ENCODE measurements at regions not wholly inside any gene's neighbourhood (a gene's known extent, or its start where the extent isn't known, plus 50 kb on each side); places are given as distances from the start of the nearest gene placed in this dataset.

DNA sequence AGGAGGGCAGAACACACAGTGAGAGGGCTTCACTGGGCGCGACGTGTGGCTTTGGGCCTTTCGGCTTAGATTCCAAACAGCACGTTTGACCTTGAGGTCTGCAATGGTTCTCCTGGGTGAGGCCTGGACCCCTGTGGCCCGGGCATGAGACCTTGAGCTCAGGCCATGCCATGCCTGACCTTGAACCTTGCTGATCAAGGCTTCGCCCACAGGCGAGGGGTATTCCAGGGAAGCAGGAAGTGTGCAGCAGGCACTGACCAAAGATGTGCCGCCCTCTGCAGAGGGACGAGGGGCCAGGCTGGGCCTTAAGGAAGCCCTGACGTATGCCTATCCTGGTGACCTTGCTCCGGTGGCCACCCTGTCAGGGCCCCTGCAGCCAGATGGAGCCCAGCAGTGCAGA lies 178.3 kb upstream of the HDAC4 start:
- Histone ChIP-seq H3K9me3 (ENCODE audit: control insufficient read depth, insufficient read depth, low read depth, low read length) (no peaks in the 10 kb centered on the region), H3K4me3 (ENCODE audit: low read depth, low read length) (no peak overlapping the region)
- POLR2A ChIA-PET = no interaction called here

DNA sequence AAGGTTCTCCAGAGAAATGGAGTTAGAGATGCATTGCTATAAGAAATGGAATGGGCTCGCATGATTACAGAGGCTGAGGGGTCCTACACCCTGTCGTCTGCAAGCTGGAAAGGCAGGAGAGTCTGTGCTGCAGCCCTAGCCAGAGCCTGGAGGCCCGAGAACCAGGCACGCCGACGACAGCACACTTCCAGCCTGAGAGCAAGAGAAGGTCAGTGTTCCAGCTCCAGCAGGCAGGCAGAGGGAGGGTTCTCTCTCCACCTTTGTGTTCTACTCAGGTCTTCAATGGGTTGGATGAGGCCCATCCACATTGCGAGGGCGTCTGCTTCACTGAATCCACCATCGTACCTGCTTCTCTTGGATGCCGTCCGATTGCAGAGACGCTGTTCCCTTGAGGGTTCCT lies 177.6 kb upstream of the HDAC4 start:
- CTCF ChIA-PET = interaction anchor here (0.6 kb wide), 1 partner anchor 37 kb away, joined by 4 read pairs; no protein-coding TSS in a partner anchor

More for the DNA sequence above, 178.3 kb upstream of the HDAC4 start:
- Histone ChIP-seq H3K36me3 (ENCODE audit: control insufficient read depth in 2 of 2, insufficient read depth in 1 of 2, low read length in 2 of 2) (no peaks in the 10 kb centered on the region), H3K4me1 (ENCODE audit: control insufficient read depth, insufficient read depth, low read length) (no peaks in the 10 kb centered on the region), H3K27ac (ENCODE audit: extremely low read depth, low read depth, low read length) (no peak overlapping the region)
- CTCF ChIA-PET = no interaction called here
- TF ChIP-seq, protein P1, sequence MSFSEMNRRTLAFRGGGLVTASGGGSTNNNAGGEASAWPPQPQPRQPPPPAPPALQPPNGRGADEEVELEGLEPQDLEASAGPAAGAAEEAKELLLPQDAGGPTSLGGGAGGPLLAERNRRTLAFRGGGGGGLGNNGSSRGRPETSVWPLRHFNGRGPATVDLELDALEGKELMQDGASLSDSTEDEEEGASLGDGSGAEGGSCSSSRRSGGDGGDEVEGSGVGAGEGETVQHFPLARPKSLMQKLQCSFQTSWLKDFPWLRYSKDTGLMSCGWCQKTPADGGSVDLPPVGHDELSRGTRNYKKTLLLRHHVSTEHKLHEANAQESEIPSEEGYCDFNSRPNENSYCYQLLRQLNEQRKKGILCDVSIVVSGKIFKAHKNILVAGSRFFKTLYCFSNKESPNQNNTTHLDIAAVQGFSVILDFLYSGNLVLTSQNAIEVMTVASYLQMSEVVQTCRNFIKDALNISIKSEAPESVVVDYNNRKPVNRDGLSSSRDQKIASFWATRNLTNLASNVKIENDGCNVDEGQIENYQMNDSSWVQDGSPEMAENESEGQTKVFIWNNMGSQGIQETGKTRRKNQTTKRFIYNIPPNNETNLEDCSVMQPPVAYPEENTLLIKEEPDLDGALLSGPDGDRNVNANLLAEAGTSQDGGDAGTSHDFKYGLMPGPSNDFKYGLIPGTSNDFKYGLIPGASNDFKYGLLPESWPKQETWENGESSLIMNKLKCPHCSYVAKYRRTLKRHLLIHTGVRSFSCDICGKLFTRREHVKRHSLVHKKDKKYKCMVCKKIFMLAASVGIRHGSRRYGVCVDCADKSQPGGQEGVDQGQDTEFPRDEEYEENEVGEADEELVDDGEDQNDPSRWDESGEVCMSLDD (tag by site-specific recombination; IDR thresholded peaks at IDR 0.05) = no peak
- TF ChIP-seq, protein P2, sequence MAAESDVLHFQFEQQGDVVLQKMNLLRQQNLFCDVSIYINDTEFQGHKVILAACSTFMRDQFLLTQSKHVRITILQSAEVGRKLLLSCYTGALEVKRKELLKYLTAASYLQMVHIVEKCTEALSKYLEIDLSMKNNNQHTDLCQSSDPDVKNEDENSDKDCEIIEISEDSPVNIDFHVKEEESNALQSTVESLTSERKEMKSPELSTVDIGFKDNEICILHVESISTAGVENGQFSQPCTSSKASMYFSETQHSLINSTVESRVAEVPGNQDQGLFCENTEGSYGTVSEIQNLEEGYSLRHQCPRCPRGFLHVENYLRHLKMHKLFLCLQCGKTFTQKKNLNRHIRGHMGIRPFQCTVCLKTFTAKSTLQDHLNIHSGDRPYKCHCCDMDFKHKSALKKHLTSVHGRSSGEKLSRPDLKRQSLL (tag by site-specific recombination; IDR thresholded peaks at IDR 0.05) = no peak
- TF ChIP-seq ZNF112 (tag by site-specific recombination; IDR thresholded peaks at IDR 0.05) = no peak
- TF ChIP-seq KLF9 (tag by site-specific recombination; IDR thresholded peaks at IDR 0.05; ENCODE audit: low read depth) = no peak
- TF ChIP-seq ZNF555 (tag by site-specific recombination; conservative IDR thresholded peaks at IDR 0.05) = no peak
- TF ChIP-seq ZNF350 (tag by site-specific recombination; IDR thresholded peaks at IDR 0.05) = no peak
- no peak for TF ChIP-seq IKZF3 (tag by site-specific recombination; IDR thresholded peaks at IDR 0.05)
- no peak for TF ChIP-seq KLF1 (tag by site-specific recombination; IDR thresholded peaks at IDR 0.05)

DNA sequence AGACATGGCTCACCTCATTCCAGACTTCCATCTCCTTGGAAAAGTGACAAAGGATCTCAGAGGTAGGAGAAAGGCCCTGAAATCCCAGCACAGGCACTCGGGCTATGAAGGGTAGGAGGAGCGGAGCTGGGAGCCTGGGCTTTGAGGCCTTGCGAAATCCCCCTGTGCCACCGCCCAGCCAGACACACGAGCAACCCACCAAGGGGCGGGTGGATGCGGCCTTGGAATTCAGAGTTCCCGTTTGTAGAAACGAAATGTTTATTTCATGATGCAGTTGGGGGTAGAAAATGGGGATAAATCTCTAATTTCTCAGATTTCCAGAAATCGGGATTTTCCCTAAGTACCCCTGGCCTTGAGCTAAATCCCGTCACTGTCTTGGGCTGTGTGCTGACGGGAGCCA lies 177.1 kb upstream of the HDAC4 start:
- POLR2A ChIA-PET = no interaction called here
- TF ChIP-seq, protein P3, sequence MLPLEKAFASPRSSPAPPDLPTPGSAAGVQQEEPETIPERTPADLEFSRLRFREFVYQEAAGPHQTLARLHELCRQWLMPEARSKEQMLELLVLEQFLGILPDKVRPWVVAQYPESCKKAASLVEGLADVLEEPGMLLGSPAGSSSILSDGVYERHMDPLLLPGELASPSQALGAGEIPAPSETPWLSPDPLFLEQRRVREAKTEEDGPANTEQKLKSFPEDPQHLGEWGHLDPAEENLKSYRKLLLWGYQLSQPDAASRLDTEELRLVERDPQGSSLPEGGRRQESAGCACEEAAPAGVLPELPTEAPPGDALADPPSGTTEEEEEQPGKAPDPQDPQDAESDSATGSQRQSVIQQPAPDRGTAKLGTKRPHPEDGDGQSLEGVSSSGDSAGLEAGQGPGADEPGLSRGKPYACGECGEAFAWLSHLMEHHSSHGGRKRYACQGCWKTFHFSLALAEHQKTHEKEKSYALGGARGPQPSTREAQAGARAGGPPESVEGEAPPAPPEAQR (tag by site-specific recombination; IDR thresholded peaks at IDR 0.05) = no peak
- TF ChIP-seq SCRT1 (tag by site-specific recombination; IDR thresholded peaks at IDR 0.05; ENCODE audit: borderline replicate concordance) = no peak
- no peak for TF ChIP-seq ZNF514 (tag by site-specific recombination; IDR thresholded peaks at IDR 0.05)
- TF ChIP-seq ZNF157 (tag by site-specific recombination; IDR thresholded peaks at IDR 0.05) = no peak
- no peak for TF ChIP-seq ZNF211 (tag by site-specific recombination; IDR thresholded peaks at IDR 0.05; ENCODE audit: low read depth)
- no peak for TF ChIP-seq ZNF544 (tag by site-specific recombination; IDR thresholded peaks at IDR 0.05)
- TF ChIP-seq, protein P4, sequence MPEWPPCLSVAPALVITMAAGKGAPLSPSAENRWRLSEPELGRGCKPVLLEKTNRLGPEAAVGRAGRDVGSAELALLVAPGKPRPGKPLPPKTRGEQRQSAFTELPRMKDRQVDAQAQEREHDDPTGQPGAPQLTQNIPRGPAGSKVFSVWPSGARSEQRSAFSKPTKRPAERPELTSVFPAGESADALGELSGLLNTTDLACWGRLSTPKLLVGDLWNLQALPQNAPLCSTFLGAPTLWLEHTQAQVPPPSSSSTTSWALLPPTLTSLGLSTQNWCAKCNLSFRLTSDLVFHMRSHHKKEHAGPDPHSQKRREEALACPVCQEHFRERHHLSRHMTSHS (tag by site-specific recombination; IDR thresholded peaks at IDR 0.05) = no peak
- H3K9me3 ChIP-seq (ENCODE audit: control insufficient read depth, insufficient read depth, low read depth, low read length) = no peaks in the 10 kb centered on the region
- no peak overlapping the region for H3K27ac ChIP-seq (ENCODE audit: extremely low read depth, low read depth, low read length)
- H3K36me3 ChIP-seq (ENCODE audit: control insufficient read depth in 2 of 2, insufficient read depth in 1 of 2, low read length in 2 of 2) = no peaks in the 10 kb centered on the region
- CTCF ChIA-PET = interaction anchor here (0.6 kb wide), 1 partner anchor 37 kb away, joined by 4 read pairs; no protein-coding TSS in a partner anchor
- no peaks in the 10 kb centered on the region for H3K4me1 ChIP-seq (ENCODE audit: control insufficient read depth, insufficient read depth, low read length)
- H3K4me3 ChIP-seq (ENCODE audit: low read depth, low read length) = no peak overlapping the region

More for the DNA sequence above, 177.6 kb upstream of the HDAC4 start:
- Histone ChIP-seq H3K36me3 (ENCODE audit: control insufficient read depth in 2 of 2, insufficient read depth in 1 of 2, low read length in 2 of 2) (no peaks in the 10 kb centered on the region), H3K27ac (ENCODE audit: extremely low read depth, low read depth, low read length) (no peak overlapping the region), H3K4me1 (ENCODE audit: control insufficient read depth, insufficient read depth, low read length) (no peaks in the 10 kb centered on the region), H3K4me3 (ENCODE audit: low read depth, low read length) (no peak overlapping the region), H3K9me3 (ENCODE audit: control insufficient read depth, insufficient read depth, low read depth, low read length) (no peaks in the 10 kb centered on the region)
- POLR2A ChIA-PET = no interaction called here
- no peak for TF ChIP-seq SP7 (tag by site-specific recombination; IDR thresholded peaks at IDR 0.05)
- TF ChIP-seq ZNF184 (tag by site-specific recombination; IDR thresholded peaks at IDR 0.05) = no peak
- TF ChIP-seq RBAK (tag by site-specific recombination; IDR thresholded peaks at IDR 0.05) = no peak
- TF ChIP-seq, protein P2 (tag by site-specific recombination; IDR thresholded peaks at IDR 0.05) = no peak
- no peak for TF ChIP-seq ZNF660 (tag by site-specific recombination; IDR thresholded peaks at IDR 0.05)
- TF ChIP-seq ZNF2 (tag by site-specific recombination; IDR thresholded peaks at IDR 0.05) = no peak
- TF ChIP-seq ZNF521 (tag by site-specific recombination; IDR thresholded peaks at IDR 0.05) = no peak
- TF ChIP-seq ZNF416 (tag by site-specific recombination; IDR thresholded peaks at IDR 0.05) = no peak
- no peak for TF ChIP-seq ZNF596 (tag by site-specific recombination; IDR thresholded peaks at IDR 0.05)
- TF ChIP-seq OVOL3 (tag by site-specific recombination; IDR thresholded peaks at IDR 0.05) = no peak
- TF ChIP-seq SETDB1 (IDR thresholded peaks at IDR 0.05; ENCODE audit: insufficient read length, low read length) = no peak
- TF ChIP-seq ZNF561 (tag by site-specific recombination; IDR thresholded peaks at IDR 0.05; ENCODE audit: borderline replicate concordance) = no peak
- no peak for TF ChIP-seq ZFP3 (tag by site-specific recombination; IDR thresholded peaks at IDR 0.05; ENCODE audit: low read depth)
- TF ChIP-seq ZNF501 (tag by site-specific recombination; IDR thresholded peaks at IDR 0.05) = no peak

Data from HEK293 (cell line).